ENCODE measurements at regions not wholly inside any gene's neighbourhood (a gene's known extent, or its start where the extent isn't known, plus 50 kb on each side); places are given as distances from the start of the nearest gene placed in this dataset.

GRCh38 chr5:112663146-112663545, 74.5 kb upstream of the APC start:
- DNase-seq: no peak

GRCh38 chr5:112668016-112668415, 69.7 kb upstream of the APC start:
- DNase-seq: no peak

GRCh38 chr5:112668911-112669310, 68.8 kb upstream of the APC start:
- DNase-seq: no peak

- DNase-seq: no peak
Measured at GRCh38 chr5:112669328-112669963, 68.2 kb upstream of the APC start.

- no peak for DNase-seq
Measured at GRCh38 chr5:112671687-112672086, 66.0 kb upstream of the APC start.

- DNase-seq: no peak
Measured at GRCh38 chr5:112681481-112681908, 56.2 kb upstream of the APC start.

GRCh38 chr5:112682621-112683061, 55.0 kb upstream of the APC start:
- DNase-seq: no peak

DNA sequence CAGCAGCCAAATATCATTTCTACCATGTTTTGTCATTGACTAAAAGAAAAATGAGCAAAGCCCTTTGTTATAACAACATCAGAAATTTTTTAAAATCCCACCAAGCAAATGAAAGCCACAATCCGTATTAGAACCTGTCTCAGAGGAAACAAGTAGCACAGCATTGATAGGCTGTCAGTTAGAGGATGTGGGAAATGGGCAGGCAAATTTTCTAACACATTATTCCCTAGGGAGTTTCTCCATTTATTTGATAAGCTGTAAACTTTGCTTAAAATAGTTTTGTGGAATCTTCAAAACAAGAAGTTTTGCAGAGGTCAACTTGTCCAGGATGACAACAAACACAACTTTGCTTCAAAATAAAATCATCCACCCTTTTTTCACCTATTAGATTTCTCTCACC, 53.6 kb upstream of the APC start:
- DNase-seq: no peak

DNA sequence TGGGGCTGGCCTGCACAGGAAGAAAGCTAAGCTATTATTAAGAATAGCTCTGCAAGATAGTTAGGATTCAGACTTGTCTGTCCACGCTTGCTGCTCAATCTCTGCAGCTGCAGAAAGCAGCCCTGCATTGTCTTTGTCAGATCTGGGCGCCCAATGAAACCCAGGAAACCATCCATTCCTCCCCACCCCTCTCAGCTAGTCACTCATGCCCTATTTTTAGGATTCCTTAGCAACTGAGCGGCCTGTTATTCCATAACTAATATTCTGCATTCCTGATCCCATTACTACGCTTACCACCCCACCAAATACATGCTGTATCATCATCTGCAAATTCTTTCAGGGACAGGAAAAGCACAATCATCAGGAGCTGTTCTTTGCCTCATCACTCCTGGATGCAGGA, 52.9 kb upstream of the APC start:
- no peak for DNase-seq

DNA sequence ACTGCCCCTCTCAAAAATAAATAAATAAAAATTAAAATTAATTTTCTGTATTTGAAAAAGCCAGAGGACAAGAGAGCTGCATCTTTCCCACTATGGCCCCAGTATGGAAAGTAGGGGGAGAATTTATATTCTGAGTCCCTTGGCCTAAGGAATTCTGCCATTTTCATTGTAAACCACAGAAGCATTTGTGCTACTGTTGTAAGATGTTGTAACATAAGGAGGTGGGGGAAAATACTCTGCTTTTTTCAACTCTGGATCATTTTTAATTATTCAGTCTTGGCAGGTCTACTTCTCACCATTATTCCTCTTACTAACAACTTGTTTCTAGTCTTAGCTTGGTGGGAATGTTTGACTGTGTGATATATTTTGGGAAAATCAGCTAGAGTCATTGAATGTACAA, 52.3 kb upstream of the APC start:
- DNase-seq: no peak

- no peak for DNase-seq
Measured at GRCh38 chr5:112685931-112686330, 51.8 kb upstream of the APC start.

DNA sequence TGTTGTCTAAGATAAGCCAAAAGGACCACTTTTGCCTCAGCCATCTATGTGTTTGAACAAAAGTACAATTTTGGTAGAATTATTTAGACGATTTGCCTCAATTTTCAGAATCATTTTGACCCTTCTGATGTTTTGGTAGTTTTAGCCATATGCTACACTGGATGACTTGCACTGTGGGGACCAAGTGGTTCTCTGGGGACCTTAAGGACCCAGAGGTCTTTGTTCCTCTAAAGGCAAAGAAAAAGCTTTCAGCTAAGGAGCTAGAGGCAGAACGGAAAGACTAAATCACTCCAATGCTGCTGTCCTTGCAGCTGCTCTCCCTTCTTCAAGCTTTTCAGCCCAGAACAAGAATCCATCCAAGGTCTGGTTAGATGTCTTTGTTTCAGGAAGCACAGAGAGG, 51.0 kb upstream of the APC start:
- DNase-seq: no peak

- no peak for DNase-seq
Measured at GRCh38 chr5:112687306-112687705, 50.4 kb upstream of the APC start.
